SH-SY5Y (cell line): ENCODE measurements at regions not wholly inside any gene's neighbourhood (a gene's known extent, or its start where the extent isn't known, plus 50 kb on each side); places are given as distances from the start of the nearest gene placed in this dataset.

Experiments
- GATA2 ChIP-seq: IDR thresholded peaks from 2 replicates; pipeline ENCODE4 v1.6.1; 2011; ENCODE audit warnings: mild to moderate bottlenecking, low read depth, low read length
- GATA3 ChIP-seq: IDR thresholded peaks from 2 replicates; pipeline ENCODE4 v1.6.1; 2011; ENCODE audit warnings: low read depth, mild to moderate bottlenecking, low read length, moderate library complexity

GRCh38 chr6:26270903-26271667, 93.9 kb upstream of the BTN3A2 start:
- TF ChIP-seq GATA3 (no peak), GATA2 (no peak)
